ENCODE measurements at regions not wholly inside any gene's neighbourhood (a gene's known extent, or its start where the extent isn't known, plus 50 kb on each side); places are given as distances from the start of the nearest gene placed in this dataset.

GRCh38 chr5:166338801-166339200 lies 1952.6 kb upstream of the WWC1 start:
- 13% methylated on average over 6 of the region's 6 CpGs for WGBS (ENCODE audit: low lambda C conversion rate)
- TF ChIP-seq ZFP82 (CRISPR knock-in tag; IDR thresholded peaks at IDR 0.05; ENCODE audit: borderline replicate concordance) (no peak), XRCC5 (optimal IDR thresholded peaks at IDR 0.05; ENCODE audit: low read length) (no peak), ZNF180 (CRISPR knock-in tag; IDR thresholded peaks at IDR 0.05; ENCODE audit: borderline replicate concordance, low read depth) (no peak)
- no peak for ATAC-seq
- DNase-seq (ENCODE audit: low spot score): no peak
- Histone ChIP-seq H3K27me3 (ENCODE audit: control insufficient read depth in 1 of 2, insufficient read depth in 2 of 2, low read length in 2 of 2) (no peaks in the 10 kb centered on the region), H2AFZ (ENCODE audit: low read length) (no peak overlapping the region), H4K20me1 (ENCODE audit: insufficient read depth, low read length) (no peaks in the 10 kb centered on the region), H3K9ac (ENCODE audit: insufficient read depth, low read depth, low read length) (no peak overlapping the region), H3K4me2 (ENCODE audit: low read depth, low read length) (no peak overlapping the region), H3K79me2 (ENCODE audit: insufficient read depth, low read length) (no peaks in the 10 kb centered on the region), H3K27ac (ENCODE audit: extremely low read length, insufficient read depth, low read length) (no peak overlapping the region), H3K4me1 (ENCODE audit: insufficient read depth, low read length) (no peaks in the 10 kb centered on the region), H3K4me3 (replicated peaks in 1 of 3; ENCODE audit: insufficient read depth in 1 of 3, low read depth in 2 of 3, low read length in 3 of 3) (no peak overlapping the region), H3K9me3 (ENCODE audit: low read length) (peaks cover 93% of the 10 kb centered on the region), H3K36me3 (replicated peaks in 1 of 2; ENCODE audit: control insufficient read depth in 1 of 2, insufficient read depth in 2 of 2, low read length in 2 of 2) (no peaks in the 10 kb centered on the region)
- in situ Hi-C loops (cut with HindIII; ENCODE audit: extremely low pct_ligation_motif_present, low pct_unique_long_range_greater_than_20kb): no loop called here
- POLR2A ChIA-PET: no interaction called here
- BruUV-seq (replicated peaks): no TSS peak
- CTCF ChIA-PET (ENCODE audit: low intra/inter-chr PET ratio, low total read pairs): no interaction called here
- no peak for FAIRE-seq
- intact Hi-C loops (cut with micrococcal nuclease; ENCODE audit: unreplicated experiment): no loop called here

- Histone ChIP-seq H3K79me2 (ENCODE audit: insufficient read depth, low read length) (no peaks in the 10 kb centered on the region), H3K9me3 (ENCODE audit: low read length) (peaks cover 92% of the 10 kb centered on the region), H3K9ac (ENCODE audit: insufficient read depth, low read depth, low read length) (no peak overlapping the region), H3K4me3 (replicated peaks in 1 of 3; ENCODE audit: insufficient read depth in 1 of 3, low read depth in 2 of 3, low read length in 3 of 3) (no peak overlapping the region), H2AFZ (ENCODE audit: low read length) (no peak overlapping the region), H3K27ac (ENCODE audit: extremely low read length, insufficient read depth, low read length) (no peak overlapping the region), H3K4me1 (ENCODE audit: insufficient read depth, low read length) (no peaks in the 10 kb centered on the region), H3K36me3 (replicated peaks in 1 of 2; ENCODE audit: control insufficient read depth in 1 of 2, insufficient read depth in 2 of 2, low read length in 2 of 2) (no peaks in the 10 kb centered on the region), H3K4me2 (ENCODE audit: low read depth, low read length) (no peak overlapping the region), H3K27me3 (ENCODE audit: control insufficient read depth in 1 of 2, insufficient read depth in 2 of 2, low read length in 2 of 2) (no peaks in the 10 kb centered on the region), H4K20me1 (ENCODE audit: insufficient read depth, low read length) (no peaks in the 10 kb centered on the region)
- intact Hi-C loops (cut with micrococcal nuclease; ENCODE audit: unreplicated experiment) (no loop called here), in situ Hi-C loops (cut with HindIII; ENCODE audit: extremely low pct_ligation_motif_present, low pct_unique_long_range_greater_than_20kb) (no loop called here)
- WGBS (ENCODE audit: low lambda C conversion rate): 0% methylated on average over 1 of the region's 1 CpG
- ChIA-PET POLR2A (no interaction called here), CTCF (ENCODE audit: low intra/inter-chr PET ratio, low total read pairs) (no interaction called here)
- DNase-seq (ENCODE audit: low spot score) (no peak), ATAC-seq (no peak), FAIRE-seq (no peak)
- no TSS peak for BruUV-seq (replicated peaks)
- TF ChIP-seq MZF1 (CRISPR knock-in tag; IDR thresholded peaks at IDR 0.05; ENCODE audit: borderline replicate concordance) (no peak), ZNF20 (CRISPR knock-in tag; IDR thresholded peaks at IDR 0.05) (no peak), ONECUT2 (CRISPR knock-in tag; IDR thresholded peaks at IDR 0.05) (no peak), PAF1 (CRISPR knock-in tag; IDR thresholded peaks at IDR 0.05) (no peak), TRAFD1 (CRISPR knock-in tag; IDR thresholded peaks at IDR 0.05; ENCODE audit: borderline replicate concordance) (no peak), ZBTB43 (CRISPR knock-in tag; conservative IDR thresholded peaks at IDR 0.05) (no peak), ZNF605 (CRISPR knock-in tag; IDR thresholded peaks at IDR 0.05) (no peak), NFYC (CRISPR knock-in tag; IDR thresholded peaks at IDR 0.05) (no peak), MXD1 (CRISPR knock-in tag; IDR thresholded peaks at IDR 0.05) (no peak), MAFK (conservative IDR thresholded peaks at IDR 0.05 in 1 of 2, IDR thresholded peaks at IDR 0.05 in 1 of 2; ENCODE audit: low read length in 2 of 2) (no peak), MLLT10 (CRISPR knock-in tag; IDR thresholded peaks at IDR 0.05) (no peak), FOSL2 (CRISPR knock-in tag; IDR thresholded peaks at IDR 0.05) (no peak)
Observed at GRCh38 chr5:166340039-166340438, 1951.4 kb upstream of the WWC1 start.
